K562 (cell line): ENCODE measurements at regions not wholly inside any gene's neighbourhood (a gene's known extent, or its start where the extent isn't known, plus 50 kb on each side); places are given as distances from the start of the nearest gene placed in this dataset.
A peak's percentile ranks its signal among the peaks of the same experiment; 100 is the strongest.

Experiments
- ATAC-seq: fragments of 200-7000 bp; cut with Tn5 transposase; 3 replicates; pipeline ENCODE4 v1.9.1; 2020; ENCODE audit warnings: moderate library complexity
- BruUV-seq: library from RNA; stranded (reverse); fragments of 400-500 nt; replicated peaks from 2 replicates; lab custom pipeline; 2021; lab: Mats Ljungman, UMichigan
- CTCF ChIA-PET: fragments of 300-600 bp; formaldehyde crosslinking; extraction: SDS; loops from one replicate; lab custom pipeline; 2021; ENCODE audit warnings: low intra/inter-chr PET ratio; lab: Yijun Ruan, JAX
- POLR2A ChIA-PET: fragments of 300-600, 350-650 bp; sonication (Branson Sonifier 250); formaldehyde crosslinking; extraction: SDS; loops from one replicate; lab custom pipeline; 2021; ENCODE audit warnings: antibody characterized with exemption, inconsistent platforms; lab: Yijun Ruan, JAX
- DNase-seq, 4 experiments: peaks; one replicate each; pipeline versions ENCODE4 v3.0.0 to v3.0.0-alpha.2; 2011 to 2018; ENCODE audit warnings: low spot score in 3 of 4, mixed read lengths in 3 of 4; ENCODE audit errors: extremely low read depth in 1 of 4
- FAIRE-seq: peaks from 2 replicates; lab custom pipeline; 2011; peaks lifted over from hg19 to GRCh38; lab: Jason Lieb, UNC
- H2AFZ ChIP-seq: 2 replicates; pipeline ENCODE4 v1.6.0; 2011; ENCODE audit warnings: low read depth, low read length, control low read depth, inconsistent platforms
- H3K27ac ChIP-seq: fragments of 200-600 bp; 3 replicates; pipeline ENCODE4 v1.8.0; 2011; ENCODE audit warnings: low read depth, mild to moderate bottlenecking, control low read depth, inconsistent platforms, low read length, moderate library complexity, mixed read lengths; ENCODE audit errors: extremely low read depth
- H3K27me3 ChIP-seq, 2 experiments: fragments of 300-600 bp in 1 of 2; 2 replicates in 1 of 2; 3 replicates in 1 of 2; pipeline versions ENCODE4 v1.6.0 to v1.8.0; 2011; ENCODE audit warnings: inconsistent platforms in 2 of 2, low read length in 2 of 2, mild to moderate bottlenecking in 1 of 2, mixed read lengths in 1 of 2, moderate library complexity in 1 of 2; ENCODE audit not compliant: control insufficient read depth in 2 of 2, insufficient read depth in 2 of 2
- H3K36me3 ChIP-seq: fragments of 300-600 bp; 3 replicates; pipeline ENCODE4 v1.8.0; 2011; ENCODE audit warnings: mild to moderate bottlenecking, low read length, inconsistent platforms; ENCODE audit not compliant: control insufficient read depth, insufficient read depth
- H3K4me1 ChIP-seq, 2 experiments: fragments of 200-600 bp in 1 of 2; replicated peaks in 1 of 2; 2 replicates in 1 of 2; 3 replicates in 1 of 2; pipeline versions ENCODE4 v1.5.1 to v1.8.0; 2011; ENCODE audit warnings: inconsistent platforms in 2 of 2, low read length in 2 of 2, mild to moderate bottlenecking in 1 of 2, mixed read lengths in 1 of 2, moderate library complexity in 1 of 2; ENCODE audit not compliant: control insufficient read depth in 2 of 2, insufficient read depth in 2 of 2
- H3K4me2 ChIP-seq: 2 replicates; pipeline ENCODE4 v1.6.1; 2011; ENCODE audit warnings: low read length, control low read depth, inconsistent platforms, mixed read lengths; ENCODE audit not compliant: insufficient read depth
- H3K4me3 ChIP-seq: fragments of 200-600 bp; sonication (generic), shearing (Covaris generic); 2 replicates; pipeline ENCODE4 v1.5.1; 2016; ENCODE audit warnings: control low read depth, inconsistent platforms
- H3K79me2 ChIP-seq: fragments of 200-600 bp; 3 replicates; pipeline ENCODE4 v1.8.0; 2011; ENCODE audit warnings: low read length, inconsistent platforms; ENCODE audit not compliant: control insufficient read depth, insufficient read depth
- H3K9ac ChIP-seq, 2 experiments: 2 replicates each; pipeline versions ENCODE4 v1.6.0 to v1.6.1; 2011; ENCODE audit warnings: low read depth in 2 of 2, low read length in 2 of 2, control low read depth in 1 of 2, inconsistent platforms in 1 of 2, mild to moderate bottlenecking in 1 of 2, mixed read lengths in 1 of 2; ENCODE audit not compliant: insufficient read depth in 1 of 2
- H3K9me1 ChIP-seq: one replicate; pipeline ENCODE4 v1.6.0; 2011; ENCODE audit warnings: inconsistent platforms, mild to moderate bottlenecking, low read length, moderate library complexity; ENCODE audit not compliant: control insufficient read depth, insufficient read depth
- H3K9me3 ChIP-seq: replicated peaks from 2 replicates; pipeline ENCODE4 v1.5.1; 2011; ENCODE audit warnings: low read depth, low read length, inconsistent platforms; ENCODE audit not compliant: control insufficient read depth, insufficient read depth
- H4K20me1 ChIP-seq: replicated peaks from 2 replicates; pipeline ENCODE4 v1.6.1; 2011; ENCODE audit warnings: low read length, inconsistent platforms, mixed read lengths; ENCODE audit not compliant: control insufficient read depth, insufficient read depth
- BACH1 ChIP-seq: fragments of 200-800 bp; sonication (Bioruptor generic); IDR thresholded peaks from 2 replicates; pipeline ENCODE4 v1.6.1; 2016; ENCODE audit warnings: missing genetic modification characterization, missing compliant biosample characterization
- E2F1 ChIP-seq: sonication (generic); formaldehyde crosslinking; IDR thresholded peaks from 2 replicates; pipeline ENCODE4 v1.8.1; 2023; ENCODE audit warnings: mild to moderate bottlenecking, missing genetic modification reagents, moderate library complexity
- EWSR1 ChIP-seq: fragments of 450-650 bp; IDR thresholded peaks from 2 replicates; pipeline ENCODE4 v1.6.1; 2018; ENCODE audit warnings: borderline replicate concordance, mild to moderate bottlenecking, low read depth, moderate library complexity; ENCODE audit not compliant: partially characterized antibody
- NCOA1 ChIP-seq: fragments of 450-650 bp; IDR thresholded peaks from 2 replicates; pipeline ENCODE4 v1.6.1; 2016; ENCODE audit warnings: low read depth
- NCOA4 ChIP-seq: fragments of 450-650 bp; IDR thresholded peaks from 2 replicates; pipeline ENCODE4 v1.6.1; 2018; ENCODE audit warnings: mild to moderate bottlenecking; ENCODE audit not compliant: partially characterized antibody
- NR0B1 ChIP-seq: fragments of 450-650 bp; IDR thresholded peaks from one replicate; pipeline ENCODE4 v1.6.1; 2018; ENCODE audit warnings: mild to moderate bottlenecking, moderate library complexity; ENCODE audit not compliant: partially characterized antibody
- RNF2 ChIP-seq: sonication (generic); IDR thresholded peaks from 2 replicates; pipeline ENCODE4 v1.6.1; 2016
- RUNX1 ChIP-seq: sonication (generic); IDR thresholded peaks from 2 replicates; pipeline ENCODE4 v1.6.1; 2016; ENCODE audit warnings: antibody characterized with exemption, low read depth
- TAF9B ChIP-seq: fragments of 450-650 bp; IDR thresholded peaks from 2 replicates; pipeline ENCODE4 v1.6.1; 2018; ENCODE audit warnings: mild to moderate bottlenecking; ENCODE audit not compliant: partially characterized antibody
- TGIF2 ChIP-seq: sonication (generic); formaldehyde crosslinking; IDR thresholded peaks from 2 replicates; pipeline ENCODE4 v1.8.1; 2022; ENCODE audit warnings: mild to moderate bottlenecking, missing genetic modification reagents, moderate library complexity
- ZNF232 ChIP-seq: sonication (generic); formaldehyde crosslinking; IDR thresholded peaks from 2 replicates; pipeline ENCODE4 v1.8.0; 2022; ENCODE audit warnings: mild to moderate bottlenecking, missing genetic modification reagents
- ZNF398 ChIP-seq: fragments of 250-450 bp; sonication (Bioruptor Pico); IDR thresholded peaks from 2 replicates; pipeline ENCODE4 v1.8.0; 2021; ENCODE audit warnings: moderate library complexity, mild to moderate bottlenecking, inconsistent platforms
- ZNF584 ChIP-seq: fragments of 200-800 bp; sonication (Bioruptor generic); IDR thresholded peaks from 2 replicates; pipeline ENCODE4 v1.6.1; 2016; ENCODE audit warnings: low read depth, mild to moderate bottlenecking, missing genetic modification characterization, missing compliant biosample characterization
- WGBS: fragments of 100-300 bp; shearing (Covaris generic); methylation state at CpG from one replicate; pipeline ENCODE4 v1.1.6; 2016; ENCODE audit warnings: low coverage, mixed read lengths; ENCODE audit not compliant: insufficient coverage; ENCODE audit errors: missing lambda C conversion rate; 5-methylcytosine and 5-hydroxymethylcytosine counted together
- in situ Hi-C: fragments of 300-500 bp; cut with MboI; formaldehyde crosslinking; loops from 4 replicates; pipeline ENCODE4 v1.15.0; 2018; ENCODE audit warnings: inconsistent platforms, mixed read lengths
- intact Hi-C: fragments of 100-400 bp; cut with micrococcal nuclease; formaldehyde crosslinking; loops from 2 replicates; pipeline ENCODE4 v1.14.2; 2022

GRCh38 chr6:15016813-15017212, 229.1 kb upstream of the JARID2 start:
- FAIRE-seq, result no peak
- CTCF ChIA-PET, result no interaction called here
- no TSS peak for BruUV-seq

More at GRCh38 chr6:15016813-15017212, 229.1 kb upstream of the JARID2 start:
- intact Hi-C loops (loop anchor here (5.0 kb wide), 2 partner anchors 60 to 230 kb away; partner anchors contain the start of gene JARID2), in situ Hi-C loops (no loop called here)
- Histone ChIP-seq H3K27me3 (no peaks in the 10 kb centered on the region), H2AFZ (peak overlapping the region; percentile 83), H3K9me1 (no peaks in the 10 kb centered on the region), H3K4me3 (peak overlapping the region; percentile 8; the same call in 1 of the 2 replicates), H3K9me3 (no peaks in the 10 kb centered on the region), H3K36me3 (no peaks in the 10 kb centered on the region), H3K79me2 (no peaks in the 10 kb centered on the region), H3K9ac (peak overlapping the region in 1 of 2 experiments; percentile 40; a peak in 2 of 4 replicates), H3K4me1 (peaks cover 19 to 32% of the 10 kb centered on the region in 2 experiments), H3K27ac (0 out of 3 replicates have a peak overlapping the region, but pooled peaks have one; percentile 4), H3K4me2 (peak overlapping the region; percentile 75), H4K20me1 (no peaks in the 10 kb centered on the region)
- DNase-seq (no peak), ATAC-seq (no peak)
- POLR2A ChIA-PET, result interaction anchor here (1.1 to 1.4 kb wide), 3 partner anchors 10 to 74 kb away, joined by 3 read pairs; no protein-coding TSS in a partner anchor
- TF ChIP-seq ZNF398 (CRISPR knock-in tag) (no peak), EWSR1 (no peak), RUNX1 (no peak), TAF9B (no peak), E2F1 (CRISPR knock-in tag) (0 out of 2 replicates have a peak, but pooled peaks have one; percentile 1), RNF2 (no peak), NR0B1 (no peak), TGIF2 (no peak), BACH1 (0 out of 2 replicates have a peak, but pooled peaks have one; percentile 4), ZNF584 (CRISPR knock-in tag) (0 out of 2 replicates have a peak, but pooled peaks have one; percentile 31), NCOA1 (no peak), ZNF232 (CRISPR knock-in tag) (no peak), NCOA4 (no peak)
- WGBS, result 40% methylated on average over 6 of the region's 6 CpGs
